Activated naive CD4-positive, alpha-beta T cell treated with anti-CD3 and anti-CD28 coated beads, Interleukin-2, amount 10 ng/mL, durations not matched to agents 7 days and 5 days (primary cell): ENCODE measurements at regions not wholly inside any gene's neighbourhood (a gene's known extent, or its start where the extent isn't known, plus 50 kb on each side); places are given as distances from the start of the nearest gene placed in this dataset.
"Not testable (repeated sequence)": the region's sequence is repeated elsewhere in the genome, so short reads cannot be mapped to it uniquely, and the experiment has no call there.

Experiments
- CTCF ChIA-PET: fragments of 350-600 bp; sonication (Branson Sonifier 250); formaldehyde crosslinking; loops from one replicate; lab custom pipeline; 2021; ENCODE audit warnings: antibody characterized with exemption; lab: Charles Lee
- DNase-seq: peaks from one replicate; pipeline ENCODE4 v3.0.0-alpha.2; 2020
- H3K27ac Mint-ChIP-seq: one replicate; pipeline ENCODE4 v1.8.0; 2021; ENCODE audit warnings: mild to moderate bottlenecking, moderate library complexity, mixed read lengths
- H3K27me3 Mint-ChIP-seq: one replicate; pipeline ENCODE4 v1.8.0; 2021; ENCODE audit warnings: mild to moderate bottlenecking, mixed read lengths
- H3K36me3 Mint-ChIP-seq: one replicate; pipeline ENCODE4 v1.8.0; 2021; ENCODE audit warnings: mixed read lengths
- H3K4me1 Mint-ChIP-seq: one replicate; pipeline ENCODE4 v1.8.0; 2021; ENCODE audit warnings: mixed read lengths
- H3K4me3 Mint-ChIP-seq: one replicate; pipeline ENCODE4 v1.8.0; 2021; ENCODE audit warnings: mild to moderate bottlenecking, moderate library complexity, mixed read lengths
- H3K9me3 Mint-ChIP-seq: one replicate; pipeline ENCODE4 v1.8.0; 2021; ENCODE audit warnings: mixed read lengths

- no peak overlapping the region for H3K27ac Mint-ChIP-seq
- no peaks in the 10 kb centered on the region for H3K9me3 Mint-ChIP-seq
- no peak overlapping the region for H3K4me3 Mint-ChIP-seq
- no peak for DNase-seq
- no peaks in the 10 kb centered on the region for H3K27me3 Mint-ChIP-seq
- CTCF ChIA-PET, result no interaction called here
- H3K4me1 Mint-ChIP-seq, result no peaks in the 10 kb centered on the region
- H3K36me3 Mint-ChIP-seq, result no peaks in the 10 kb centered on the region
Measured at GRCh38 chr9:23011669-23012068, 565.0 kb downstream of the DMRTA1 start.

DNA sequence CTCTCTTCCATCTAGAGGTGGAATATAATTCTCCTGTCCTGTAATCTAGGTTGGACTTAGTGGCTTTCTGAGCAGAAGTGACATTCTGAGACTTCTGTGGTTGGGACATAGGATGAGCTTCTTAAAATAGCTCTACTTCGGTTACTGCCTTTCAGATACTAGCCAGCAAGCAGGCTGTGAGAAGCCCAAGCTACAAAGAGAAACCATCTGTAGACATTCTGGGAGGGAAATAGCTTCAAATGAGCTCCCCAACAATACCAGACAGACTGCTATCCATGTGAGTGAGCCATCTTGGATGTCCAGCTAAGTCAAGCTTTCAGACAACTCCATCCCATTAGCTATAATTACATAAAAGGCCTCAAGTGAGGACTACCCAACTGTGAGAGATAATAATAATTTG, 568.9 kb downstream of the DMRTA1 start:
- Mint-ChIP-seq H3K4me1 (no peaks in the 10 kb centered on the region), H3K27ac (no peak overlapping the region), H3K27me3 (no peaks in the 10 kb centered on the region), H3K4me3 (no peak overlapping the region), H3K9me3 (peaks cover 7% of the 10 kb centered on the region), H3K36me3 (no peaks in the 10 kb centered on the region)
- no peak for DNase-seq
- CTCF ChIA-PET, result no interaction called here

DNA sequence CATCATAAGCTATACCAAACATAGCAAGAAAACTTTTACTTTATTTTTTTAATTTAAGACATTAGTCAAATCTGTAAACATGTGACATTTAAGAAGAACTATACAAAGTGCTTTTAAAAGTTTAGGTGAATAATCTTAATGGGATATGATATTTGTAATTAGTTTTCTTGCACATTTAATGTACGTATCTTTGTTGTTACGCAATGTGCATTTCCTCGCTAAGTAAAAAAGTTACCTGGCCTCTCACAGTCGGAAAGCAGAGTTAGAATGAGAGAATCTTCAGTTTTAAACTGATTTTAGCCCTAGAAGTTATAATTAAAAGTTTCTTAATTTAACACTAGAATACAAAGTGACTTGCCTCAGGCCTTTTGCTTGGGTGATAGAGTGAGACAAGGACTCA, 589.8 kb downstream of the DMRTA1 start:
- H3K36me3 Mint-ChIP-seq, result no peaks in the 10 kb centered on the region
- H3K9me3 Mint-ChIP-seq, result peaks cover 6% of the 10 kb centered on the region
- no peaks in the 10 kb centered on the region for H3K4me1 Mint-ChIP-seq
- H3K27ac Mint-ChIP-seq, result no peak overlapping the region
- DNase-seq, result no peak
- H3K4me3 Mint-ChIP-seq, result no peak overlapping the region
- CTCF ChIA-PET, result no interaction called here
- H3K27me3 Mint-ChIP-seq, result no peaks in the 10 kb centered on the region

DNA sequence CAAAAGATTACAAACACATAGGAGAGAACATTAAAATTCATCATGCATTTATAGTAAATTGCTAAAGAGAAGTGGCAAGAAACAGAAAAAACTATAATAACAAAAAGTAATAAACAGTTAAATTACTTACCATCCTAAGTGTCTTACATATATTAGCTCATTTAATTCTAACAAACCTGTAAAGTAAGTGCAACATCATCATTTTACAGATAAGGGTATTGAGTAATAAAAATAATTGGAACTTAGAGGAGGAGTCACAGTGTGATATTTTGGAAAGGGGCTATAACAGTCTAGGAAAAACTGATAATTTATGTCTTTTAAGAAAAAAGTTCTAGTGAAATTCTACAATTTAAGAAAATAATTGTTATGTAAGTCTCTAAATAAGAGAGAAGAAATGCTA, 592.8 kb downstream of the DMRTA1 start:
- Mint-ChIP-seq H3K4me3 (no peak overlapping the region), H3K36me3 (no peaks in the 10 kb centered on the region), H3K27ac (no peak overlapping the region)

GRCh38 chr9:23041466-23041865, 594.8 kb downstream of the DMRTA1 start:
- H3K27me3 Mint-ChIP-seq, result no peaks in the 10 kb centered on the region
- H3K4me3 Mint-ChIP-seq, result no peak overlapping the region
- H3K9me3 Mint-ChIP-seq, result peaks cover 5% of the 10 kb centered on the region
- H3K4me1 Mint-ChIP-seq, result no peaks in the 10 kb centered on the region
- no peak for DNase-seq
- H3K27ac Mint-ChIP-seq, result no peak overlapping the region
- CTCF ChIA-PET, result no interaction called here
- no peaks in the 10 kb centered on the region for H3K36me3 Mint-ChIP-seq

More for the DNA sequence above, 592.8 kb downstream of the DMRTA1 start:
- DNase-seq, result no peak
- Mint-ChIP-seq H3K4me1 (no peaks in the 10 kb centered on the region), H3K27me3 (no peaks in the 10 kb centered on the region), H3K9me3 (no peaks in the 10 kb centered on the region)
- CTCF ChIA-PET, result no interaction called here

DNA sequence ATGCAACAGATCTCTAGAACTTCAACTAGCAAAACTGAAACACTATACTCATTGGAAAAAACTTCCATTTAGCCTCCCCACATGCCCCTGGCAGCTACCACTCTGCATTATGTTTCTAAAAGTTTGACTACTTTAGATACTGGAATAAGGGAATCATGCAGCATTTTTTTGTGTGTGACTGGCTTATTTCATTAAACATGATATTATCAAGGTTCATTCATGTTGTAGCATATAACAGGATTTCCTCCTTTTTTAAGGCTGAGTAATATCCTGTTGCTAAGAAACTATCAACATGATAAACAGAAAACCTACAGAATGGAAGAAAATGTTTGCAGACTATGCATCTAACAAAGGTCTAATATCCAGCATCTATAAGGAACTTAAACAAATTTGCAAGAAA, 597.9 kb downstream of the DMRTA1 start:
- Mint-ChIP-seq H3K27ac (no peak overlapping the region), H3K4me1 (no peaks in the 10 kb centered on the region), H3K36me3 (no peaks in the 10 kb centered on the region), H3K9me3 (peaks cover 8% of the 10 kb centered on the region), H3K4me3 (no peak overlapping the region), H3K27me3 (no peaks in the 10 kb centered on the region)
- CTCF ChIA-PET, result no interaction called here
- DNase-seq, result no peak

DNA sequence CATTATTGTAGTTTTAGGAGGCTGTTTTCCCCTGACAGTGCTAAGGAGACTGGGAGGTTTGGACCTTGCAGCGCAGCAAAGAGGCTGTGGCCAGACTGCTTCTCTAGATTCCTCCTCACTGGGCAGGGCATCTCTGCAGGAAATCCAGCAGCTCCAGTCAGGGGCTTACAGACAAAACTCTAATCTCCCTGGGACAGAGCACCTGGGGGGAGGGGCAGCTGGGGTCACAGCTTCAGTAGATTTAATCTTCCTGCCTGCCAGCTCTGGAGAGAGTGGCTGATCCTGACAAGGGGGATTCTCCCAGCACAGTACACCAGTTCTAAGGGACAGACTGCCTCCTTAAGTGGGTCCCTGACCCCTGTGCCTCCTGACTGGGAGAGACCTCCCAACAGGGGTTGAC, 599.4 kb downstream of the DMRTA1 start:
- H3K27ac Mint-ChIP-seq, CTCF ChIA-PET, H3K4me1 Mint-ChIP-seq, DNase-seq, H3K4me3 Mint-ChIP-seq, H3K36me3 Mint-ChIP-seq, H3K9me3 Mint-ChIP-seq, H3K27me3 Mint-ChIP-seq: not testable (repeated sequence)

DNA sequence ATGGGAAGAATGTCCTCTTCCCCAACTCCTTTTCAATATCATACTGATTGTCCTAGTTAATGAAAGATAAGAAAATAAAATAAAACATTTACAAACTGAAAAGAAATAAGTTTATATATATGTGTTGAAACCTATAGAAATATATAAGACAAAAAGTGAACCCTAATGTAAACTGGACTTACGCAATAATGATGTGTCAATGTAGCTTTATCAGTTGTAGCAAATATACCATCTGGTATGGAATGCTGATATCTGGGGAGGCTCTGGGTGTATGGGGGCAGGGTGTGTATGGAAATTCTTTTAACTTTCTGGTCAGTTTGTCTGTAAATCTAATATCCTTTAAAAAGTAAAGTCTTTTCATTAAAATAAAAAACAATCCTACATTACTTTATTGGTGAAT, 603.9 kb downstream of the DMRTA1 start:
- DNase-seq, result no peak
- CTCF ChIA-PET, result no interaction called here
- Mint-ChIP-seq H3K4me1 (no peaks in the 10 kb centered on the region), H3K27ac (no peak overlapping the region), H3K4me3 (no peak overlapping the region), H3K27me3 (no peaks in the 10 kb centered on the region), H3K9me3 (peaks cover 5% of the 10 kb centered on the region), H3K36me3 (no peaks in the 10 kb centered on the region)

DNA sequence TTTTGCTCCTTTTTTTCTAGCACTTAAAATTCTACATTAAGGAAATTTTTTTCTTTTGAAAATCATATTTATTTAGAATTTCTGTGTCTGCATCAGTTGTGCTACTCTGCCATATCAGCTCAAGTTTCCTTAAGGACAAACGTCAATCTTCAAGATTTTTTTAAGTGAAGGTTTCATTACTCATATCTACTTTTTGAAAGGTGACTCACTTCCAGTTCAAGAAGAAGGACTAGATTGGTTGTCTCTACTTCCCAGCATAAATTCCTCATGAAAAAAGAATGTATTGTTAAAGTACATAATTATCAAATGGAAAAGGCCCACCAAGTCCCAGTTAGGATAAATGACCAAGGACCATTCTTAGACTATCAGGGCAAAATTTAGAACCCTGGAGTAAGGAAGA, 626.5 kb downstream of the DMRTA1 start:
- CTCF ChIA-PET, result no interaction called here
- H3K27ac Mint-ChIP-seq, result no peak overlapping the region
- H3K27me3 Mint-ChIP-seq, result no peaks in the 10 kb centered on the region
- peaks cover 3% of the 10 kb centered on the region for H3K9me3 Mint-ChIP-seq
- H3K4me1 Mint-ChIP-seq, result no peaks in the 10 kb centered on the region
- no peaks in the 10 kb centered on the region for H3K36me3 Mint-ChIP-seq
- no peak for DNase-seq
- H3K4me3 Mint-ChIP-seq, result no peak overlapping the region

DNA sequence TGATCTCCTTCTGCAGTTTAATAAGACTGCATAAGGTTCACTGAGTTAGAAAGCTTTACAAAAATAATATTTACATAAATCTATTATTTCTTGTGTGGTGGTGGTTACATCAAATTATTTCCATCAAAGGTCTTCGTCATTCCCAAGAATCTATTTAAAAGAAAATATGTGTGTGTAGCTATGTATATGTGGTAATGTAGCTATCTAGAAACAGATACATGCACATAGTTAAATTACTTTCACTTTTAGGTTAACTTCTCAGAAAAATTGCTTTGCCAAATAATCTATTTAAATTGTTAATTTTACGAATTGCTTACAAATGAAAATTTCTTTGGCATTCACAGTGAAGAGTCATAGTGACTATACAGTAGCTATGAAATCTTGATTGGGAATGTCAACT, 633.2 kb downstream of the DMRTA1 start:
- peaks cover 15% of the 10 kb centered on the region for H3K9me3 Mint-ChIP-seq
- no peak overlapping the region for H3K27ac Mint-ChIP-seq
- H3K27me3 Mint-ChIP-seq, result no peaks in the 10 kb centered on the region
- CTCF ChIA-PET, result no interaction called here
- no peaks in the 10 kb centered on the region for H3K4me1 Mint-ChIP-seq
- H3K36me3 Mint-ChIP-seq, result no peaks in the 10 kb centered on the region
- H3K4me3 Mint-ChIP-seq, result no peak overlapping the region
- DNase-seq, result no peak

GRCh38 chr9:23081377-23081776, 634.8 kb downstream of the DMRTA1 start:
- Mint-ChIP-seq H3K4me3 (no peak overlapping the region), H3K4me1 (no peaks in the 10 kb centered on the region), H3K27me3 (no peaks in the 10 kb centered on the region), H3K9me3 (peaks cover 25% of the 10 kb centered on the region), H3K27ac (no peak overlapping the region), H3K36me3 (no peaks in the 10 kb centered on the region)
- CTCF ChIA-PET, result no interaction called here
- no peak for DNase-seq

DNA sequence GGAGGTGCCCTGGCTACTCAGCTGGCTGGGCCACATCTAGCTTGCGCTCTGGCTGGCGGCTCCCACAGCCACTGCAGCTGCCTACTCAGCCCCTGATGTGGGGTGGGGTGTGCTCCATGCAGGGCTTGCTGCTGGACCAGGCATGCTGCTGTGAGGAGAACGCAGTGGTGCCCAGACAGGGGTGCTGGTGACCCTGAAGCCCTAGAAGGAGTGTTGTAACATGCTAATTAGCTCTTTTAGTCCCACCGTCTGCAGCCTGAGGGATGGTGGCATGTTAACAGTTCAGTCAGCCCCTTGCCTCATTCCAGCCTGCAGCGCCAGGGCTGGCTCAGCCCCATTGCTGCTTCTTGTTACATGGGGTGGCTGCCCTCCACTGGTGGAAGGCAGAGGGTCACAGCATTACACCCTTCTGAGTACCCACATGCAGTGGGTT, 642.3 kb downstream of the DMRTA1 start:
- H3K27ac Mint-ChIP-seq, result no peak overlapping the region

DNA sequence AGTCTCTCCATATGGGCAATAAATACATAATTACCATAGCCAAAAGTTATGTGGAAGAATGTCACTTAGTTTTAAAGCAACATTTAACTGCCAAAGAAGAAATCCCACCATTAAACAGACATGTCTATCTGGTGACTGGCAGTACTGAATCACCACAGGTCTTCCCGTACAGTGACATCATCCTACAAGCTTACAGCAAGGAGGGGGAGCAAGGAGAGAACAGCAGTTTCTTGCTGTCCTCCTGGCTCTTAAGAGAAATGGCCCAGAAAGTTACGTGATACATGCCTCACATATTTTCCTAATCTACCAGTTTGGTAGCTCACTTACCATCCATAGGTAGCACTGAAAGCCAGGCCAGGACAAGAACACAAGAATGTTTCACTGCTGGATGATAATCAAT, 671.0 kb downstream of the DMRTA1 start:
- H3K4me3 Mint-ChIP-seq, result no peak overlapping the region
- DNase-seq, result no peak
- no peaks in the 10 kb centered on the region for H3K36me3 Mint-ChIP-seq
- H3K27ac Mint-ChIP-seq, result no peak overlapping the region
- CTCF ChIA-PET, result no interaction called here
- no peaks in the 10 kb centered on the region for H3K4me1 Mint-ChIP-seq
- H3K9me3 Mint-ChIP-seq, result peaks cover 6% of the 10 kb centered on the region
- H3K27me3 Mint-ChIP-seq, result no peaks in the 10 kb centered on the region

More for the DNA sequence above, 642.3 kb downstream of the DMRTA1 start:
- no peak for DNase-seq
- Mint-ChIP-seq H3K4me1 (no peaks in the 10 kb centered on the region), H3K9me3 (peaks cover 18% of the 10 kb centered on the region), H3K4me3 (no peak overlapping the region), H3K27me3 (no peaks in the 10 kb centered on the region), H3K36me3 (no peaks in the 10 kb centered on the region)
- CTCF ChIA-PET, result no interaction called here

DNA sequence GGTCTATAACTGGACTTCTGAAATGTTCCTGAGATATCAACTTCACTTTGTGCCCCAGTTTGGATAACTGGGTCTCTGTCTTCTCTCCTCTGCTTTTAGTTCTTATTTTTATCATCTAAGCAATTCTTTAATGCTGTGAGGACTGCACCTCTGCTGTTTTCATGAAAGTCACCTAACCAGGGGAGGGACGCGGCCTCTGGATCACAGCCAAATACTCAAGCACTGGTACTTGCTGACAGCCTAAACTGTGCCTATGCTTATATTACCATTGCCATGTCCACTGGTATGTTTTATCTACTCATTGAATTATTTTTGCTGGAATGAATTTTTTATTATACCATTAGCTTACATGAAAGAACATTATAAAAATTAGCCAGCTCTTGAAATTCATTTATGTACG, 674.0 kb downstream of the DMRTA1 start:
- H3K4me3 Mint-ChIP-seq, result no peak overlapping the region
- DNase-seq, result no peak
- no peaks in the 10 kb centered on the region for H3K36me3 Mint-ChIP-seq
- H3K4me1 Mint-ChIP-seq, result no peaks in the 10 kb centered on the region
- H3K27me3 Mint-ChIP-seq, result no peaks in the 10 kb centered on the region
- peaks cover 6% of the 10 kb centered on the region for H3K9me3 Mint-ChIP-seq
- CTCF ChIA-PET, result interaction anchor here (0.7 kb wide), 2 partner anchors 119 to 376 kb away, joined by 3 read pairs; no protein-coding TSS in a partner anchor
- H3K27ac Mint-ChIP-seq, result no peak overlapping the region

- CTCF ChIA-PET, result no interaction called here
- Mint-ChIP-seq H3K4me1 (no peaks in the 10 kb centered on the region), H3K27me3 (no peaks in the 10 kb centered on the region), H3K4me3 (no peak overlapping the region), H3K36me3 (no peaks in the 10 kb centered on the region), H3K27ac (no peak overlapping the region), H3K9me3 (peaks cover 4% of the 10 kb centered on the region)
- no peak for DNase-seq
Measured at GRCh38 chr9:23123048-23123632, 676.5 kb downstream of the DMRTA1 start.

GRCh38 chr9:23145467-23145866, 680.6 kb downstream of the ELAVL2 start:
- CTCF ChIA-PET, result no interaction called here

More at GRCh38 chr9:23145467-23145866, 680.6 kb downstream of the ELAVL2 start:
- no peak overlapping the region for H3K4me3 Mint-ChIP-seq
- peaks cover 23% of the 10 kb centered on the region for H3K9me3 Mint-ChIP-seq
- no peaks in the 10 kb centered on the region for H3K27me3 Mint-ChIP-seq
- no peak overlapping the region for H3K27ac Mint-ChIP-seq
- H3K36me3 Mint-ChIP-seq, result no peaks in the 10 kb centered on the region
- no peak for DNase-seq
- no peaks in the 10 kb centered on the region for H3K4me1 Mint-ChIP-seq
